ENCODE measurements at regions not wholly inside any gene's neighbourhood (a gene's known extent, or its start where the extent isn't known, plus 50 kb on each side); places are given as distances from the start of the nearest gene placed in this dataset.

DNA sequence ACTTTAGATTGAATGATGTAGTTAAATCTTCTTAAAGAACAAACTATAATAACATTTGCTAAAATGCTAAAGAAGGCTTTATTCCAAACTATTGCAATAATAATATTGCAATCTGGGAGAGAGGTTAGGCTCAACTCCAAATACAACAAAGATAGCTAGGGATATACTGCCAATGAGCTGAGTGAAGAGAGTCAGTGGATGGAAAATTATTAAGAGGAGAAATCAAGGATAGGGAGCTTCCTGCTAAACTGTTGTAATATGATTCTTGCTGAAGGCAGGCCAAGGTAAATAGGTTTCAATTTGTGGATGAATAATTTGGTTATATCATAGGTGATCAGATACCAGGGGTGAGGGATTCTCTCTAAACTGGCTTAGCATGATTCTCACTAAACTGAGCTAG is 1651.5 kb downstream of the EFNA5 start:
- no peaks in the 10 kb centered on the region for H3K4me1 ChIP-seq (ENCODE audit: control insufficient read depth, insufficient read depth, low read length)
- peaks cover 4% of the 10 kb centered on the region for H3K27me3 ChIP-seq (ENCODE audit: control insufficient read depth, insufficient read depth, low read length, poor library complexity, severe bottlenecking)
- H3K36me3 Mint-ChIP-seq (ENCODE audit: low read depth): no peaks in the 10 kb centered on the region
- no peaks in the 10 kb centered on the region for H3K9me3 ChIP-seq (ENCODE audit: control insufficient read depth, low read length)
- no peak for DNase-seq
- H3K27ac Mint-ChIP-seq: no peak overlapping the region
- H3K27ac ChIP-seq (ENCODE audit: low read depth, low read length): no peak overlapping the region
- no peak overlapping the region for H3K9ac ChIP-seq (ENCODE audit: extremely low read depth, low read length, poor library complexity, severe bottlenecking)
- no peaks in the 10 kb centered on the region for H3K36me3 ChIP-seq (ENCODE audit: control insufficient read depth, insufficient read depth, low read length)
- H3K4me3 ChIP-seq (ENCODE audit: low read length): no peak overlapping the region
- no peaks in the 10 kb centered on the region for H3K4me1 Mint-ChIP-seq
- H3K27me3 Mint-ChIP-seq (ENCODE audit: insufficient read depth): no peaks in the 10 kb centered on the region
- H3K4me3 Mint-ChIP-seq: no peak overlapping the region
- no peaks in the 10 kb centered on the region for H3K9me3 Mint-ChIP-seq
- TF ChIP-seq, protein P1, sequence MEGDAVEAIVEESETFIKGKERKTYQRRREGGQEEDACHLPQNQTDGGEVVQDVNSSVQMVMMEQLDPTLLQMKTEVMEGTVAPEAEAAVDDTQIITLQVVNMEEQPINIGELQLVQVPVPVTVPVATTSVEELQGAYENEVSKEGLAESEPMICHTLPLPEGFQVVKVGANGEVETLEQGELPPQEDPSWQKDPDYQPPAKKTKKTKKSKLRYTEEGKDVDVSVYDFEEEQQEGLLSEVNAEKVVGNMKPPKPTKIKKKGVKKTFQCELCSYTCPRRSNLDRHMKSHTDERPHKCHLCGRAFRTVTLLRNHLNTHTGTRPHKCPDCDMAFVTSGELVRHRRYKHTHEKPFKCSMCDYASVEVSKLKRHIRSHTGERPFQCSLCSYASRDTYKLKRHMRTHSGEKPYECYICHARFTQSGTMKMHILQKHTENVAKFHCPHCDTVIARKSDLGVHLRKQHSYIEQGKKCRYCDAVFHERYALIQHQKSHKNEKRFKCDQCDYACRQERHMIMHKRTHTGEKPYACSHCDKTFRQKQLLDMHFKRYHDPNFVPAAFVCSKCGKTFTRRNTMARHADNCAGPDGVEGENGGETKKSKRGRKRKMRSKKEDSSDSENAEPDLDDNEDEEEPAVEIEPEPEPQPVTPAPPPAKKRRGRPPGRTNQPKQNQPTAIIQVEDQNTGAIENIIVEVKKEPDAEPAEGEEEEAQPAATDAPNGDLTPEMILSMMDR (conservative IDR thresholded peaks at IDR 0.05): no peak

DNA sequence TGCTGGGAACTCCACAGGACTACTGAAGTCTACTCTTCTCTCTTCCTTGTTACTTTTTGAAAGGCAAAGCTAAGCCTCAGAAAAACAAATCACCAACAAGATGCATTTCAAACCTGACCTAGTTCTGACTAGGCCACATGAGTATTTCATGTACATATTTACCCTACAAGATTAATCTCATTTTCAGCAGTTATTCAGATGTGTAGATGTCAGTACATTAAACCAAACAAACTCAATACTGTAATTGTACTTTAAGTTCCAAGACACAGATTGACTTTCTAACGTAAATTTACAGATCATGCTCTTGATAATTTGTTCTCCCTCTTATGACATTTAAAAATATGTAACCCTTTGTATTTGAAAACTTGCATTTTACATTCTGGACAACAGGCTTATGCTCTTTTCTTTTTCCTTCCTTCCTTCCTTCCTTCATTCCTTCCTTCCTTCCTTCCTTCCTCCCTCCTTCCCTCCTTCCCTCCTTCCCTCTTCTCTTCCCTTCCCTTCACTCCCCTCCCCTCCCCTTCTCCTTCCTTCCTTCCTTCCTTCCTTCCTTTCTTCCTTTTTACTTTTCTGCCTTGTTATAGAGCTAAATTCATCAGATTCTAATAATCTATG is 1653.4 kb downstream of the EFNA5 start:
- H3K27ac Mint-ChIP-seq: no peak overlapping the region
- 91% methylated on average over 1 of the region's 1 CpG; no CpG with 5 or more reads in 1 of the 2 experiments for WGBS, 2 experiments (ENCODE audit: insufficient coverage in 1 of 2, insufficient read length in 1 of 2)
- H3K36me3 Mint-ChIP-seq (ENCODE audit: low read depth): no peaks in the 10 kb centered on the region

GRCh38 chr5:106014262-106014661 is 1656.5 kb downstream of the EFNA5 start:
- Mint-ChIP-seq H3K4me1 (peaks cover 5% of the 10 kb centered on the region), H3K27ac (no peak overlapping the region), H3K27me3 (ENCODE audit: insufficient read depth) (no peaks in the 10 kb centered on the region), H3K4me3 (no peak overlapping the region), H3K36me3 (ENCODE audit: low read depth) (no peaks in the 10 kb centered on the region), H3K9me3 (no peaks in the 10 kb centered on the region)
- Histone ChIP-seq H3K27me3 (ENCODE audit: control insufficient read depth, insufficient read depth, low read length, poor library complexity, severe bottlenecking) (no peaks in the 10 kb centered on the region), H3K36me3 (ENCODE audit: control insufficient read depth, insufficient read depth, low read length) (no peaks in the 10 kb centered on the region), H3K4me3 (ENCODE audit: low read length) (no peak overlapping the region), H3K4me1 (ENCODE audit: control insufficient read depth, insufficient read depth, low read length) (no peaks in the 10 kb centered on the region), H3K9ac (ENCODE audit: extremely low read depth, low read length, poor library complexity, severe bottlenecking) (no peak overlapping the region), H3K9me3 (ENCODE audit: control insufficient read depth, low read length) (no peaks in the 10 kb centered on the region), H3K27ac (ENCODE audit: low read depth, low read length) (no peak overlapping the region)
- TF ChIP-seq, protein P1 (conservative IDR thresholded peaks at IDR 0.05): no peak
- no peak for DNase-seq

More for the DNA sequence above, 1653.4 kb downstream of the EFNA5 start:
- H3K9me3 ChIP-seq (ENCODE audit: control insufficient read depth, low read length): no peaks in the 10 kb centered on the region
- H3K27me3 ChIP-seq (ENCODE audit: control insufficient read depth, insufficient read depth, low read length, poor library complexity, severe bottlenecking): peaks cover 4% of the 10 kb centered on the region
- H3K27ac ChIP-seq (ENCODE audit: low read depth, low read length): no peak overlapping the region
- Mint-ChIP-seq H3K27me3 (ENCODE audit: insufficient read depth) (no peaks in the 10 kb centered on the region), H3K9me3 (no peaks in the 10 kb centered on the region), H3K4me3 (no peak overlapping the region), H3K4me1 (peaks cover 5% of the 10 kb centered on the region)
- H3K9ac ChIP-seq (ENCODE audit: extremely low read depth, low read length, poor library complexity, severe bottlenecking): no peak overlapping the region
- DNase-seq: no peak
- H3K36me3 ChIP-seq (ENCODE audit: control insufficient read depth, insufficient read depth, low read length): no peaks in the 10 kb centered on the region
- no peak overlapping the region for H3K4me3 ChIP-seq (ENCODE audit: low read length)
- TF ChIP-seq, protein P1 (conservative IDR thresholded peaks at IDR 0.05): no peak
- no peaks in the 10 kb centered on the region for H3K4me1 ChIP-seq (ENCODE audit: control insufficient read depth, insufficient read depth, low read length)

Measured in endodermal cell (in vitro differentiated cells).